DMS153 (cell line): ENCODE measurements at regions not wholly inside any gene's neighbourhood (a gene's known extent, or its start where the extent isn't known, plus 50 kb on each side); places are given as distances from the start of the nearest gene placed in this dataset.
"Not testable (repeated sequence)": the region's sequence is repeated elsewhere in the genome, so short reads cannot be mapped to it uniquely, and the experiment has no call there.

ENCODE experiments used
- DNase-seq: peaks from one replicate; lab custom pipeline; 2025; lab: John Stamatoyannopoulos, UW

DNA sequence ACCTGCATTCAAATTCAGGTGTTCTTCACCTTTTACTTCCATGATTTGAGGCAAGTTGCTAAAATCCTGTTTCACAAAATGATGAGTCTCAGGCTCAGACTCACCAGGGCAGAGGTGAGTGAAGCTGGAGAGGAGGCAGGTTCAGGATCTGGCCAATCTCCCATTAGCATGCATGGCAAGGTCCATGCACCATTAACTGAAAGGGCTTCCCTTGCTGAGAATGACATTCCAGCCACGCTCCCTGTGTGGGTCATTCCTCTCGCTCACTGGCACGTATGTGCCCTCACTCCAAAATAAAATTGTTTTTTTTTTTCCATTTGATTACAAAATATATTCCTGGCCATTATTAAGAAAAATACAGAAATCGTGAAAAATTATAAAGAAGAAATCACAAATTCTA, 257.6 kb downstream of the C12orf75 start:
- no peak for DNase-seq

DNA sequence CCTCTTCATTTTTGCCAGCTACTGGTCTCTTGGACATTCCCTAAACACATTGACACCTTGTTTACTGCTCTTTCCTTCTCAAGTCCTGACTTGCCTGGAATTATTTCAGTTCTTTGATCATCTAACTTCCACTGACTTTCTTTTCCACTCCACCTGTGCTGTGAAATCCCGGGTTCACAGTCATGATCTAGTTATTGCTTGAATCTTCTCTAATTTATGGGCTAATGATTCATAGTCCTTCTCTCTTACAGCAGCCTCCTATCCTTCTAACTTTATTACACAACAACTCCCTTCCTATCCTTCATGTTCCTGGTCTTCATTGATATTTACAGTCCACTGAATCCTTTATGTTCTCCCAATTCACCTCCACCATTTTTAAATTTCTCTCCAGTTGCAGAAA, 260.1 kb downstream of the C12orf75 start:
- DNase-seq = no peak

DNA sequence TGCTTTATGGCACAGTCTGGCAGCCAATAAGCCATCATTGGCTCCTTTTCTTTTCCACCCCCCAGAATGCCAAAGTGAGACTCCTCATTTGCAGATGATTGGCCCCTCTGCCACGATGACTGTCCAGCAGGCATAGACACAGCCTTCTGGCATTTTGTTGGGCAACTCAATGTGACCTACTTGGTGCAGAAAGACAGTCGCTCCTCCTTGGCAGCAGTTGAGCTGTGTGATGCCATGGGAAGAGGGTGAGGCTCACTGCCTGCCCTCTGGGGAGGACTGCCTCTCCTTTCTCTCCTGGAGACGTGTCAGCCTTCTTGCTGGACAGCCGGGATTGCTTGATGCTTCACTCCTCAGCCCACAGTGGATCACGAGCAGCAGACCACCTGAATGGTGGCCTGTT, 264.9 kb downstream of the C12orf75 start:
- DNase-seq = no peak

DNA sequence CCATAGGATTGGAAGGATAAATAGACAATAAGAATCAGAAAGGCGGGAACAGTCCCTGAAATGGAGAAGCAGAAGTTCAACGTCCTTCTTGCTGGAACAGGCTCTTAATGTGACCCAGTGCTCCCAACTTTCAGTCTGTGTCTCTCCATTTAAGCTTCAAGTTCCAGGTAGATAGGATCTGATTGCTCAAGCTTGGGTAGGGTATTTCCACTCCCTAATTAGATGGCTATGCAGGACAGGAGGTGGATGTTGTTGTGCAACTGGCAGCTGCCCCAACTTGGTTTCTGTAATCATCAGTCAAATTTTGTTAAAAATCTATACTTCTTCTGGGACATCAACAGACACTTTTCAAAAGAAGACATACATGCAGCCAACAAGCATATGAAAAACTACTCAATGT, 266.2 kb downstream of the C12orf75 start:
- no peak for DNase-seq

DNA sequence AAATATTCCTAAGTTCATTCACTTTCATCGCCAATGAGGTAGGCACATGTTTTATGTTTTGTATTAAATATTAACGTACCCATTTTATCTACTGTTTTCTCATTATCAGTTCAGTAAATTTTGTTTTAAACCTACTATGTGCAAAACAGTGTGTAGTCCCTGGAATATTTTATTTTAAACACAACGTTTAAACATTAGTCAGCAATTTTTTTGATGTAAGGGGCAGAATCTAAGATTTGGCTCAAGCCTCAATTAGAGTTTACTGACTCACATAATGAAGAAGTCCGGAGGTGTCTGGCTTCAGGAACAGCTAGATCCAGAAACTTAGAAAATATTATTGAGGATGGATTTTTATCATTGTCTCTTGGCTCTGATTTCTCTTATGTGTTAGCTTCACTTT, 267.5 kb downstream of the C12orf75 start:
- DNase-seq = no peak

DNA sequence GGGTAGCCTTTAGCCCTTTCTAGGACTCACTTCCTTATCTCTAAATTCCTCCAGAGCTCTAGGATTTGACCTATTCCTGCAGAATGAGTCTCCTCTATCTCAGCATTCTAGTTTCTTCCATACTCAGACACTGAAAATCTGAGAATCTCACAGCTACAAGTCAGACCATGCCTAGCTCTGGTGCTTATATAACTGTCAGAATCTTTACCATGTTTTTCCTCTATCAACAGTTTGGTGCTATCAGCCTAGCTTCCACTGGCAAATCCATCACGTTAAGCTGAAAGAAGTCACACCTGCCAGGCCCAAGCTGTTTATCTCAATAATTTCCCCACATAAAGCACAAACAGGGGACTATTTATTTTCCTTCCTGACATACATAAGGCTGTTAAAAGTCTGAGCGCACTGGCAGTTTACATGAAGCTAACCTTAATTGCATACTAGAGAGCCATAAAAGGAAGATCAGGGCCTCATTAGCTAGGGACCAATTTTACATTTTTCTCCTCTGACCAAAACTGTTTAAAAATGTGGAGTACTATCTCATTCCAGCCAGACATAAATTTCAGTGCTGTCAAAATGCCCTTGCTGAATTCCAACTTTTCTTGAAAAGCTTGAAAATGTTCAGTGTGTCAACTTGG, 270.5 kb downstream of the C12orf75 start:
- DNase-seq = no peak

DNA sequence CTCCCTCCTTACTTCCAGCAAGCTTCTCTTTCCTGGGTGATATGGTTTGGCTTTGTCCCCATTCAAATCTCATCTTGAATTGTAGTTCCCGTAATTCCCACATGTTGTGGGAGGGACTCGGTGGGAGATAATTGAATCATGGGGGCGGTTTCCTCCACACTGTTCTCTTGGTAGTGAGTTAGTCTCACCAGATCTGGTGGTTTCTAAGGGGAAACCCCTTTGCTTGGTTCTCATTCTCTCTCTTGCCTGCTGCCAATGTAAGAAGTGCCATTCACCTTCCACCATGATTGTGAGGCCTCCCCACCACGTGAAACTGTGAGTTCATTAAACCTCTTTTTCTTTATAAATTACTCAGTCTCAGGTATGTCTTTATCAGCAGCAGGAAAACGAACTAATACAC, 271.8 kb downstream of the C12orf75 start:
- DNase-seq = not testable (repeated sequence)

DNA sequence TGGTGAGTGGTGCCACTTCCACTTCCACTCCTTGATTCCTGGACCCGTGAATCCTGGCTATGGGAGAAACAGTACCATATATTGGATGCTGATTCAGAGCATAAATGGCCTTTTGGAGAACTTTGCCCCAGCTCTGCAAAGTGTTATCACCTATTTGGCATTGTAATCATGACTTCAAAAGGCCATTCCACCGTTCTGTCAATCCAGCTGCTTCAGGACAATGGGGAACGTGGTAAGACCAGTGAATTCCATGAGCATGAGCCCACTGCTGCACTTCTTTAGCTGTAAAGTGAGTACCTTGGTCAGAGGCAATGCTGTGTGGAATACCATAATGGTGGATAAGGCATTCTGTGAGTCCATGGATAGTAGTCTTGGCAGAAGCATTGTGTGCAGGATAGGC, 273.8 kb downstream of the C12orf75 start:
- DNase-seq = not testable (repeated sequence)

DNA sequence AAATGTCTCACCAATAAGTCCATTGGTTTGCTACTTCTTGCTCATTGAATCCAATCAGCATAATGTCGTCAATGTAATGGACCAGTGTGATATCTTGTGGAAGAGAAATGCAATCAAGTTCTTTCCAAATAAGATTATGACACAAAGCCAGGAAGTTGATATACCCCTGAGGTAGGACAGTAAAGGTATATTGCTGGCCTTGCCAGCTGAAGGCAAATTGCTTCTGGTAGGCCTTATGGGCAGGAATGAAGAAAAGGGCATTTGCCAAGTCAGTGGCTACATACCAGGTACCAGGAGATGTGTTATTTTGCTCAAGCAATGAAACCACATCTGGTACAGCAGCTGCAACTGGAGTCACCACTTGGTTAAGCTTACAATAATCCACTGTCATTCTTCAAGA, 276.1 kb downstream of the C12orf75 start:
- DNase-seq = not testable (repeated sequence)

DNA sequence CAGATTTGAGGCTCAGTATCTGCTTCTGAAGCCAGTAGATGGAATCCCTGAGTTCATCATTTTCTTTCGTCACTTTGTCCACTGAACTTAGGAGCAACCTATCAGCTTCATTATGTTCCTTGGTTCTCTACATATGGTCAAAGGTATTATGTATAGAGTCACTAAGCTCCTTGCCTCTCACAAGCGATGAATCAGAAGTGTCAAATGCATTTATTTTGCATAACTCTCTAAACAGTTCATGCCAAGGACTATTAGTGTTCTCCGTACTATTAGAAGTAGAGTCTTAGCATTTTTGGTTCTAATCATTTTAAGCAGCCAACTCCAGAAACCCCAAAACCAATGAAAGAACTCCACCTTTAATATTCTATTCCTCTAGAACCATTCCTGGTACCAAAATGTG, 278.5 kb downstream of the C12orf75 start:
- DNase-seq = not testable (repeated sequence)

DNA sequence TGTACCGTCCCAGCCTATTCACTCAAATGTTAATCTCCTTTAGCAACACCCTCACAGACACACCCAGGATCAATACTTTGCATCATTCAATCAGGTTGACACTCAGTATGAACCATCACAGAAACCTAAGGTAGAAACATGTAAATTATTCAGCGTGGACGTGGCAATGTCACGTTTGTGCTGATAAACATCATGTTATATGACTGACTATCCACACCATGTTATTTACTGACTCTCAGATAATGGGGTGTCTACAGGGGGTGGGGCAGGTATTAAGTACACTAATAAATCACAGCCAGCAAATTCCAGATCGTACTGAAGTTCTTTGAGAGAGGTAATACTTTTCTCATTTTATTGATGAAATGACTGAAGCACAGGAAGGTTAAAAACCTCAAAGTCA, 280.0 kb downstream of the C12orf75 start:
- no peak for DNase-seq

DNA sequence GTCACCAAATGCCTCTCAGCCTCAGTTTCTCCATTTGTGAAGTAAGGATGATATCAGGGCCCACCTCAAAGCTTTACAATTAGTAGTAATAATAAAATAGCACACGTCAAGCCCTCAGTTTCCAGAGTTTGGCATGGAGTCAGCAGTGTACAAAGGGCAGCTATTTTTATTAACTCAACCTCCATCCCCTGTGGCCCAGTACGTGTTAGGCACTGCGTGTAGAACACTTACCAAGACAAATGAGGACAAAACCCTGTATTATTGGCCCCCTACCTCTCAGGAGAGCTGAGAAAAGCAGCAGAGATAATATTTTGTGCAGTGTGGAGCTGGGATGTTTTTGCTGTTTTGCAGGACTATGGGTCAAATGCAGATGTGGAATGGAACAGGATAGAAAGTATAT, 280.8 kb downstream of the C12orf75 start:
- DNase-seq = no peak

DNA sequence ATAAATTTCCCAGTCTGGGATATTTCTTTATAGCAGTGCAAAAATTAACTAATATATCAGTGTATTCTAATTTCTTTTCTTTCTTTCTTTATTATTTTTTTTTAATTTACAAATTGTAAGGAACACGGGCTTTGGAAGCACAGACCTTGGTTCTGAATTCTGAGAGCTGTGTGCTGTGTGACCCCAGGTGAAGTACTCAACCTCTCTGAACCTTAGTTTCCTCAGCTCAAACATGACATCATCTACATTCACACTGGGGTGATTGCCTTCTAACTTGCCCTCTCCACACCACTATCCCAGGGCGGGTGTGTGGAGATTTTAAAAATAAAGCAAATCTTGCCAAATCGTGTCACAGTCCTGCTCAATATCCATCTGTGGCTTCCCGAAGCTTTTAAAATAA, 282.8 kb downstream of the C12orf75 start:
- DNase-seq = no peak

DNA sequence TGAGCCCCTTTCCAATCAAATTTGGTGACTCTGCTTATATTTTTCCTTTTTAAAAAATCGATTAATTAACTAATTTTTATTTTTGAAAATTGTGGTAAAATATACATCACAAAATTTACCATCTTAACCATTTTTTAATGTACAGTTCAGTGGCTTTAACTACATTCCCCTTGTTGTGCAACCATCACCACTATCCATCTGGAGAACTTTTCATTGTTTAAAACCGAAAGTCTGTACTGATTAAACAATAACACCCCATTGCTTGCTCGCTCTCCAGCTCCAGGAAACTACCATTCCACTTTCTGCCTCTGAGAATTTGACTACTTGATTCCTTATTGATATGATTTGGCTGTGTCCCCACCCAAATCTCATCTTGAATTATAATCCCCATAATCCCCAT, 283.4 kb downstream of the C12orf75 start:
- peak; percentile 75 for DNase-seq

DNA sequence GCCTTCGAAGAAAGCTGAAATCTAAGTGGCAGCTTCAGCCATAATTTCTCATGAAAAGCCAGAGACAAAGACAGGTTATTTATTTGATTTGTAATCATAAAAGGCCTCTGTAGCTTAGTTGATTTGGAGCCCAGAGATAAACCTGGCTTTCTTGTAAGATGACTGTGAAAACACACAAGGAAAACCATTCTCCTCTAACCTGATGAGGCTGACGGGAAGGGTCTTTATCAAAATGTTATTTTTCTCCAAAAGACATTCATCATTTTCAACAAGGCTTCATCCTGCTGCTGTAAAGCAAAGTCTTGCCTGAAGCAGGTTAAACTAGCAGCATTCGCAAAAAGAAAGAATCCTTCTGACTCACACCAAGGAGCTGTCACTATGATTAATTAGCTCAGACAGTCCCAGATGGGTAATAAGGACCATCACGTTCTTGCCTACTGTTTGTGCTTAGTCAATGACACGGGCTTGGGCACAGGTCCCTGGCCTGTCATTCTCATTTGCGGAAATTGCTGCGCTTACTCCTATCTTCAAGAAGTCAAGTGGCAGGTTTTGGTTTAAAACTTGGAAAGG, 286.6 kb downstream of the C12orf75 start:
- no peak for DNase-seq

DNA sequence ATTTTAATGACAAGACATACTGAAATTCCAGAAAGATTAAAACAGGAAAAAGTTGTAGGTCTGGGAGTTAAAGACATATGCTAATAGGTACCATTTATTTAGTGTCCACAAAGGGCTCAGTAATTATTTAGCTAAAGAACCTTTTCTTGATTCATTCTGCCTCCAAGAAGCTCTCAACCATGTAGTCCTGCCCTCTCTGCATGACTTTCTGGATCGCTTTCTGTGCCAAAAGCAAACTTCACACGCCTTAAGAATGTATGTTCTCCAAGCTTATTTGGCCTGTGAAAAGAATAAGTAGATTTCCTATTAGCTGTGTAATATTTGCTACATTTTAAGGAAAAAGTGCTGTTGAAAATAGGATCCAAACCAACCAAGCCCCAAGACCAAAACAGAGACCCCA, 291.7 kb downstream of the C12orf75 start:
- no peak for DNase-seq

DNA sequence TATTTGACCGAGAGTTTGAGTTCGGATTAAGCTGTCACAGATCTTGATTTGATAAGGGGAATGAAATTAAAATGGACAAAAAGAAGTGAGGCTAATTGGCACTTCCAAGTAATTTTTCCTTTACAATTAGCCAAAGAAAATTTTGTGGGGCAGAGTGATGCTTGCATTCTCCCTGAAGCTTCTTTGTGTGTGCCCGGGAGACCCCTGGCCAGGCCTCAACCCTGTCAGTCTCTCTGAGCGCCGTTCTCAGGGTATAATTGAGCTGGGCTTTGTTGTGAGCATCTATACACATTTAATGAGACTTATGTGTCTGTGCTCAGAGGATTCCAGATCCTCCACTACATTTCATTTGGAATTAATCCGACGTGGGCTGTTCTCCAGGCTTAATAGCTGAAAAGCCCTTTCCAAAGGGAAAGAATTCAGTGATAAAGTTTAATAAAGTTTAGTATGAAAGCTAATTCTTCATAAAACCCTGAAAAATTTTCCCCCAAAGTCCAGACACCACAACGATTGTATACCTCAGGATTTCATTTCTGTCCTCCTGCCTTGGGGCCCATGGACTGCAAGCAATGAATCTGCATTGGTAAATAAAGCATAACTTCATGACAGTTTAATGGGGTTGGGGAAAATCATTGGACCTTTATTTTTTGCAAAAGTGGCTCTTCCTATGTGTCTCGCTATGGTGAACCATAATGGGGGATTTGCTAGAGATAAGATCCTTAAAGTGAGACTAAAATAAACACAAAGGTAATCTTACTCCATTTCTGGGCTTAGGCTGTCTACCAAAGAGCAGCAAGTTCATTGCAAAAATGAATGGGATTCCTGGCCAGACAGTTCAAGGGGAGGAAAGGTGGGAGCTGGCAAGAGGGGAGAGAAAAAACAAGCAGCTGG, 292.6 kb downstream of the C12orf75 start:
- DNase-seq = no peak

DNA sequence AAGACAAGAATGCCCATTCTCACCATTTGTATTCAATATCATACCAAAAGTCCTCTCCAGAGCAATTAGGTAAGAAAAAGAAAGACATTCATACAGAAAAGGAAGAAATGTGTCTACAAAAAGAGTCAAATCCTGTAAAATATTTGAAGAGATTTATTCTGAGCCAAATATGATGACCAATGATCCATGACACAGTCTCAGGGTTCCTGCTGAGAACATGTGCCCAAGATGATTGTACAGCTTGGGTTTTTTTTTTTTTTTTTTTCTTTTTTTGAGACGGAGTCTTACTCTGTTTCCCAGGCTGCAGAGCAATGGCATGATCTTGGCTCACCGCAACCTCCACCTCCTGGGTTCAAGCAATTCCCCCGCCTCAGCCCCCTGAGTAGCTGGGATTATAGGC, 296.2 kb downstream of the C12orf75 start:
- DNase-seq = no peak

DNA sequence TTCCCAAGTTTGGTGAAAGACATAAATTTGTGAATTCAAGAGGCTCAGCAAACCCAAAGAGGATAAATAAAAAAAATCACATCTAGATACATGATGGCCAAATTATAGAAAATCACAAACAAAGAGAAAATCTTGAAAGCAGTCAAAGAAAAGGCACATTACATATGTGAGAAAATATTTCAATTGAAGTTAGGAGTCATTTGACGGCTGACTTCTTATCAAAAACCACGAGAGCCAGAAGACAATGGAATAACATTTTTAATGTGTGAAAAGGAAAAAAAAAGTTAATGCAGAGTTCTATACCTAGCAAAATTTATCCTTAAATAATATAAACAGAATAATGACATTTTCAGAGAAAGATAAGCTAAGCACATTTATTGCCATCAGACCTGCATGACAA, 307.0 kb downstream of the C12orf75 start:
- DNase-seq = no peak

DNA sequence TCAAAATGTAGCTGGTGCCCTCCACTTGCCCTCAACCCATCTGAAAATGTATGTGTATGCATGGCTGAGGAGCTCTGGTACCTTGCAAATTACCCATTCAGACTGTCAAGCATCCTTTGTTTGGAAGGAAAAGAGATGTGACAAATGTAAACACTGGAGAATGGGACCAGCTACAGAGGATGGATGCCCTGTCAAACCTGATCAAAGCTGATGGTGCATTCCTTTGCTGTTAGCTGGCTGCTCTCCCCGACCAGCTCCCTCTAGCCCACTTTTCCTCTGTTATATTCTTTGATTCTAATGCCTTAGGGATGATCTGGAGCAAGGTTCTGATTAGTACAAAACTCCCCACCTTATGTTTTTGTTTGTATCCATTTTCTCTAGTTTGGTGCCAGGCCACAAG, 310.3 kb downstream of the C12orf75 start:
- DNase-seq = no peak

DNA sequence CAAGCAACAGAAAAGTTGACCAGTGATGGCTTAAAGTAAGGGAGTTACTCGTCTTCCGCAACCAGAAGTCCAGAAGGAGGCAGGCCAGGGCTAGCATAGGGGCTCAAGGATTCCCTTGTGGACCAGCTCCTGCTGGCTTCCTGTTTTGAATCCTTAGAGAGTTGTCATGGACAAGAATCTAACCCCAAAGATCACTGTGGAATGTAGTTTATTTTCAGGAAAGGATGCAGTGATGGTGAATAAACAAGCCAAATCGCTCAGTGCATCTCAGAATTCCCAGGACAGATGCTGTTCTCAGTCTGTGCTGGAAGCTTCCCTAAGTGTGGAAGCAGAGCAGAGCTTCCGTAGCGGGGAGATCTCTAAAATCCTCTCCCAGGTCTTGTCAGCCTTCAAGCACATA, 311.3 kb downstream of the C12orf75 start:
- no peak for DNase-seq

DNA sequence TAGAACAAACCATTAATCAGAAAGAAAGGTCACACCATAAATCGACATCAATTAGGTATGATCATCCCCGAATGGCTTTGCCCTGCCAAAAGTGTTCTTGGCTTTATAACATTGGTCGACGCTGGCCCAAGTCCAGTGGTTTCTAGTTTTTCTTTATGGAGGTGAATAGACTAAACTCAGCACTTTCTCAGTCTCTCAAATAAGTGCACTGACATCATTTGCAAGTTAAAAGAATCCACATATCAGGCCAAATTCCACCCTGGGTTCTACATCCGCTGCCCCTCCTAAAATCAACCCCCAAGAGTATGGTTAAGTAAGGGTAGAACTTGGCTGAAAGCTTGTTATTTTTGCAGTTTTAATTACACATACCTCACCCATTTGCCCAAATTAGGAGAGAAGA, 314.3 kb downstream of the C12orf75 start:
- no peak for DNase-seq

DNA sequence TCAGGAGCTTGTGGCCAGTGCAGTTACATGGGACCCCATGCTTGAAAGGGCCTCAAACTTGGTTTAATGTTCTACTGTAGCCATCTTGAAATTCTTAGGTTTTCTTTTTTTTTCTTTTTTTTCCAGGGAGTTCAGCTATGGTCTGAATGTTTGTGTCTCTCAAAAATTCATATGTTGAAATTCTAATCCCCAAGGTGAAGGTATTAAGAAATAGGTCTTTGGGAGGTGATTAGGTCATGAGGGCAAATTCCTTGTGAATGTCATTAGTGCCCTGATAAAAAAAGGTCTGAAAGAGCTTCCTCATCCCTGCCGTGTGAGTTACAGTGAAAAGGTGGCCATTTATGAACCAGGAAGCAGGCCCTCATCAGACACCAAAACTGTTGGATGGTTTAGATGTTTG, 324.1 kb downstream of the C12orf75 start:
- no peak for DNase-seq
